GM23338 (cell line): ENCODE measurements at regions not wholly inside any gene's neighbourhood (a gene's known extent, or its start where the extent isn't known, plus 50 kb on each side); places are given as distances from the start of the nearest gene placed in this dataset.

ENCODE experiments used
- CREB1 ChIP-seq: fragments of 250-450 bp; sonication (Bioruptor Pico); IDR thresholded peaks from 2 replicates; pipeline ENCODE4 v1.5.0; 2020; ENCODE audit warnings: low read depth, mild to moderate bottlenecking, moderate library complexity
- ETS1 ChIP-seq: IDR thresholded peaks from 2 replicates; pipeline ENCODE4 v1.6.1; 2016; ENCODE audit warnings: antibody characterized with exemption
- EZH2 ChIP-seq: fragments of 200-600 bp; sonication (generic); IDR thresholded peaks from one replicate; pipeline ENCODE4 v1.8.0; 2017; ENCODE audit warnings: antibody characterized with exemption, mild to moderate bottlenecking, low read depth; ENCODE audit not compliant: unreplicated experiment
- EZH2phosphoT487 ChIP-seq: fragments of 200-600 bp; sonication (generic); IDR thresholded peaks from one replicate; pipeline ENCODE4 v1.8.1; 2018; ENCODE audit warnings: antibody characterized with exemption; ENCODE audit not compliant: unreplicated experiment
- JUNB ChIP-seq: IDR thresholded peaks from one replicate; pipeline ENCODE4 v1.6.1; 2016; ENCODE audit warnings: antibody characterized with exemption; ENCODE audit not compliant: unreplicated experiment
- NANOG ChIP-seq: IDR thresholded peaks from 2 replicates; pipeline ENCODE4 v1.6.1; 2016; ENCODE audit warnings: antibody characterized with exemption, borderline replicate concordance
- POLR2AphosphoS5 ChIP-seq: IDR thresholded peaks from 2 replicates; pipeline ENCODE4 v1.6.1; 2016; ENCODE audit warnings: antibody characterized with exemption, low read depth
- STAT1 ChIP-seq: IDR thresholded peaks from one replicate; pipeline ENCODE4 v1.6.1; 2016; ENCODE audit warnings: antibody characterized with exemption; ENCODE audit not compliant: unreplicated experiment
- ZNF114 ChIP-seq: fragments of 250-450 bp; sonication (Bioruptor Pico); IDR thresholded peaks from 2 replicates; pipeline ENCODE4 v1.5.0; 2020; ENCODE audit warnings: mild to moderate bottlenecking, moderate library complexity
- ZNF331 ChIP-seq: fragments of 250-450 bp; sonication (Bioruptor Pico); IDR thresholded peaks from 2 replicates; pipeline ENCODE4 v1.5.0; 2020; ENCODE audit warnings: low read depth, mild to moderate bottlenecking, moderate library complexity
- ZNF462 ChIP-seq: fragments of 250-450 bp; sonication (Bioruptor Pico); IDR thresholded peaks from 2 replicates; pipeline ENCODE4 v1.5.0; 2020; ENCODE audit warnings: mild to moderate bottlenecking, moderate library complexity
- TF ChIP-seq, protein P1 (sequence below), 2 experiments: fragments of 200-600 bp in 1 of 2; sonication (generic) in 1 of 2; conservative IDR thresholded peaks; 2 replicates each; pipeline versions ENCODE4 v1.5.1 to v1.6.1; 2016 to 2017; ENCODE audit warnings: antibody characterized with exemption in 2 of 2, low read depth in 2 of 2, mild to moderate bottlenecking in 2 of 2, moderate library complexity in 1 of 2
- TF ChIP-seq, protein P2 (sequence below): IDR thresholded peaks from one replicate; pipeline ENCODE4 v1.6.1; 2018; ENCODE audit warnings: antibody characterized with exemption; ENCODE audit not compliant: unreplicated experiment

DNA sequence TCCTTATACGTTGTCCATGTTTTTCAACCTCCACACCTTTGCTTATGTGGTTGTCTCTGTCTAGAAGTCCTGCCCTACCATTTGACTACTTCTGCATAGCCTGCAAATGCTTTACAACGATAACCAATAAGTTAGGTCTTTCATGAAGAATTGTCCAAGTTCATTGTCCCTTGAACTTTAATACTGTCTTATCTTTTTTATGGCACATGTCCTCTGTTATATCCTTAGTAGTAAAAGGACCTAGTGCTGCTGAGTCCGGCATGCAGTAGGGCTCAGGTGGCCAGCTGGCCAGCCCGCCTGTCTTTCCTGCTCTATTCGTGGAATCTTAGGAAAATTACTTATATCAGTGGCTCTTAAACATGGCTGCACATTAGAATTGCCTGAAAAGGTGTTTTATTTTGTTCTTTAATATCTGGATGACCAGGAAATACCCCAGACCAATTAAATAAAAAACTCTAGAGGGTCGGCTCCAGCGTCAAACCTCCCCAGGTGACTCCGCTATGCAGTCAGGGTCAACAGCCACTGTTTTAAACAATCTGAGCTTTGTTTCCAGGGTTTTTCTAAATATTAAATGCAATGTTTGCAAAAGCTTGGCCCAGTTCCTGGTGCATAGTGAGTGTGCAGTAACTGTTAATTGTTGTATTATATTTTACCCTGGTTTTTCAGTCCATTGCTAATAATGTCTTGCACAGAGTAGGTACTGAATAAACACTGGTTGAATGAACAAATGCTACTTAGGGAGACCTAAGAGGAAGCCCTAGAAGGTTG lies 64.6 kb upstream of the SESN3 start:
- TF ChIP-seq, protein P1, sequence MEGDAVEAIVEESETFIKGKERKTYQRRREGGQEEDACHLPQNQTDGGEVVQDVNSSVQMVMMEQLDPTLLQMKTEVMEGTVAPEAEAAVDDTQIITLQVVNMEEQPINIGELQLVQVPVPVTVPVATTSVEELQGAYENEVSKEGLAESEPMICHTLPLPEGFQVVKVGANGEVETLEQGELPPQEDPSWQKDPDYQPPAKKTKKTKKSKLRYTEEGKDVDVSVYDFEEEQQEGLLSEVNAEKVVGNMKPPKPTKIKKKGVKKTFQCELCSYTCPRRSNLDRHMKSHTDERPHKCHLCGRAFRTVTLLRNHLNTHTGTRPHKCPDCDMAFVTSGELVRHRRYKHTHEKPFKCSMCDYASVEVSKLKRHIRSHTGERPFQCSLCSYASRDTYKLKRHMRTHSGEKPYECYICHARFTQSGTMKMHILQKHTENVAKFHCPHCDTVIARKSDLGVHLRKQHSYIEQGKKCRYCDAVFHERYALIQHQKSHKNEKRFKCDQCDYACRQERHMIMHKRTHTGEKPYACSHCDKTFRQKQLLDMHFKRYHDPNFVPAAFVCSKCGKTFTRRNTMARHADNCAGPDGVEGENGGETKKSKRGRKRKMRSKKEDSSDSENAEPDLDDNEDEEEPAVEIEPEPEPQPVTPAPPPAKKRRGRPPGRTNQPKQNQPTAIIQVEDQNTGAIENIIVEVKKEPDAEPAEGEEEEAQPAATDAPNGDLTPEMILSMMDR (conservative IDR thresholded peaks at IDR 0.05; ENCODE audit: low read depth in 2 of 2) = no peak
- no peak for TF ChIP-seq EZH2phosphoT487
- TF ChIP-seq POLR2AphosphoS5 = no peak
- TF ChIP-seq EZH2 = no peak
- no peak for TF ChIP-seq JUNB
- no peak for TF ChIP-seq ZNF114 (CRISPR knock-in tag)
- TF ChIP-seq CREB1 (CRISPR knock-in tag) = no peak
- TF ChIP-seq, protein P2, sequence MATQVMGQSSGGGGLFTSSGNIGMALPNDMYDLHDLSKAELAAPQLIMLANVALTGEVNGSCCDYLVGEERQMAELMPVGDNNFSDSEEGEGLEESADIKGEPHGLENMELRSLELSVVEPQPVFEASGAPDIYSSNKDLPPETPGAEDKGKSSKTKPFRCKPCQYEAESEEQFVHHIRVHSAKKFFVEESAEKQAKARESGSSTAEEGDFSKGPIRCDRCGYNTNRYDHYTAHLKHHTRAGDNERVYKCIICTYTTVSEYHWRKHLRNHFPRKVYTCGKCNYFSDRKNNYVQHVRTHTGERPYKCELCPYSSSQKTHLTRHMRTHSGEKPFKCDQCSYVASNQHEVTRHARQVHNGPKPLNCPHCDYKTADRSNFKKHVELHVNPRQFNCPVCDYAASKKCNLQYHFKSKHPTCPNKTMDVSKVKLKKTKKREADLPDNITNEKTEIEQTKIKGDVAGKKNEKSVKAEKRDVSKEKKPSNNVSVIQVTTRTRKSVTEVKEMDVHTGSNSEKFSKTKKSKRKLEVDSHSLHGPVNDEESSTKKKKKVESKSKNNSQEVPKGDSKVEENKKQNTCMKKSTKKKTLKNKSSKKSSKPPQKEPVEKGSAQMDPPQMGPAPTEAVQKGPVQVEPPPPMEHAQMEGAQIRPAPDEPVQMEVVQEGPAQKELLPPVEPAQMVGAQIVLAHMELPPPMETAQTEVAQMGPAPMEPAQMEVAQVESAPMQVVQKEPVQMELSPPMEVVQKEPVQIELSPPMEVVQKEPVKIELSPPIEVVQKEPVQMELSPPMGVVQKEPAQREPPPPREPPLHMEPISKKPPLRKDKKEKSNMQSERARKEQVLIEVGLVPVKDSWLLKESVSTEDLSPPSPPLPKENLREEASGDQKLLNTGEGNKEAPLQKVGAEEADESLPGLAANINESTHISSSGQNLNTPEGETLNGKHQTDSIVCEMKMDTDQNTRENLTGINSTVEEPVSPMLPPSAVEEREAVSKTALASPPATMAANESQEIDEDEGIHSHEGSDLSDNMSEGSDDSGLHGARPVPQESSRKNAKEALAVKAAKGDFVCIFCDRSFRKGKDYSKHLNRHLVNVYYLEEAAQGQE = no peak
- TF ChIP-seq NANOG = no peak
- no peak for TF ChIP-seq ETS1
- no peak for TF ChIP-seq STAT1
- no peak for TF ChIP-seq ZNF462 (CRISPR knock-in tag)
- TF ChIP-seq ZNF331 (CRISPR knock-in tag) = no peak
